ENCODE measurements at regions not wholly inside any gene's neighbourhood (a gene's known extent, or its start where the extent isn't known, plus 50 kb on each side); places are given as distances from the start of the nearest gene placed in this dataset.

- no peak for DNase-seq (ENCODE audit: low read depth)
Observed at GRCh38 chr6:54991761-54992330, 145.3 kb downstream of the FAM83B start.

GRCh38 chr6:54992789-54993188, 146.2 kb downstream of the FAM83B start:
- no peak for DNase-seq (ENCODE audit: low read depth)

DNA sequence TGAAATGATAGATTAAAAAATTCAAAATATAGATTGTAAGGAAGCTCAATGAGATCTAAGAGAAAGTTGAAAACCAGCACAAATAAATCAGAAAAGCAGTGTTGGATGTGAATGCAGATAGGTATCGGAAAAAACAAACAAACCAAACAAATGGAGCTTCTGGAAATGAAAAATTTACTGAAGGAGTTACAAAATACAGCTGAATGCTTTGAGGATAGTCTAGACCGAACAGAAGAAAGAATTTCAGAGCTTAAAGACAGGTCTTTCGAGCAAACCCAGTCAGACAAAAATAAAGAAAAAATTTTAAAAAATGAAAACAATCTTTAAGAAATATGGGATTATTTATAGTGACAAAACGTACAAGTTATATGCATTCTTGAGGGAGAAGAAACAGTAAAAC, 146.7 kb downstream of the FAM83B start:
- no peak for DNase-seq (ENCODE audit: low read depth)

- no peak for DNase-seq (ENCODE audit: low read depth)
Observed at GRCh38 chr6:54993948-54994347, 147.4 kb downstream of the FAM83B start.

DNA sequence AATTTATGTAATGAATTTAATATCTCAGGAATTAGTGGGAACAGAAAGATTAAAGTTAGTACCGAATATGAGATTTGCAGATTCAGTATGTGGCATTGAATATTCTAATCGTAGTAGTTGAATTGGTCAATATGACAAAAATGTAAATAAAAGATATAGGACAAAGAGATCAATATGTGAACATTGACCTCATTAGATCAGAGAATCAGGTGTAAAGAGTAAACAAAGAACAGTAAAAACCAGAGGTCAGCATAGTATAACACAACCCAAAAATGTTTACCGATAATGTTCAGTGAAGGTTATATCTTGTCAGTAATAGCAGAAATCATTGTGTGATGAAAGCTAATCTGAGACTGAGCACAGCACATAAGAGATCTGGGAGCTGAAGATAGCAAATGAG, 152.0 kb downstream of the FAM83B start:
- no peak for DNase-seq (ENCODE audit: low read depth)

GRCh38 chr6:55003719-55004430, 157.3 kb downstream of the FAM83B start:
- DNase-seq (ENCODE audit: low read depth) = no peak

- no peak for DNase-seq (ENCODE audit: low read depth)
Observed at GRCh38 chr6:55009131-55009530, 162.6 kb downstream of the FAM83B start.

GRCh38 chr6:55011034-55011433, 163.3 kb upstream of the HCRTR2 start:
- DNase-seq (ENCODE audit: low read depth) = no peak

DNA sequence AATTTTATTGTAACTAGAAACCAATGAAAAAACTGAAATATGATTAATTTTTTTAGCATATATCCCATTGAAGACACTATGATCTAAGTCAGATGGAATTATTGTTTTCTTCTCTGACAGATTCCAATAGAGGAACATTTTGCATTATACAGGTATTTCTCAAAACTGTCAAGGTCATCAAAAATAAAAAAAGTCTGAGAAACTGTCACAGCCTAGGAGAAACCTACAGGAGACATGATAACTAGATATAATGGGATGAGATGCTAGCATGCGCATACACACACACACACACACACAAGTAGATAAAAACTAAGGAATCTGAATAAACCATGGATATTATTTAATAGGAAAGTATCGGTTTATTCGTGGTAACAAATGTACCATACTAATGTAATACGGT, 161.9 kb upstream of the HCRTR2 start:
- DNase-seq (ENCODE audit: low read depth) = no peak

- DNase-seq (ENCODE audit: low read depth) = no peak
Observed at GRCh38 chr6:55014321-55015088, 159.8 kb upstream of the HCRTR2 start.

DNA sequence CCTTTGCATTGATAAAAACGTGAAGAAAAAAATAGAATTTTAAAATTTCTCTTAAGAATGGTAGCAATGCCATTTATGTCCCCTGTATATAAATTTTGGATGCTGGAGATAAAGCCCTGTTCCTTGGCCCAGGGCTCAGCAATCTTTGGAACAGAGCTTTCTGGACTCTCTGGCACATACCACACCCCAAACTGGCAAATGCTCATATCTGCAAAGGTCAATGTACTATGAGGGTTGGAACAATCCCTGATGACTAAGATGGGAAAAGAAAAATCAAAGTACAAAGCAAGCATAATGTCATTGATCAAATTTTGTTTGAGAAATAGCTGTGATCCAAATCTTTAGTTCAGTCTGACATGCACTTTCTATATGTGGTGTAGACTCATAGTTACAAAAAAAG, 158.1 kb upstream of the HCRTR2 start:
- no peak for DNase-seq (ENCODE audit: low read depth)

DNA sequence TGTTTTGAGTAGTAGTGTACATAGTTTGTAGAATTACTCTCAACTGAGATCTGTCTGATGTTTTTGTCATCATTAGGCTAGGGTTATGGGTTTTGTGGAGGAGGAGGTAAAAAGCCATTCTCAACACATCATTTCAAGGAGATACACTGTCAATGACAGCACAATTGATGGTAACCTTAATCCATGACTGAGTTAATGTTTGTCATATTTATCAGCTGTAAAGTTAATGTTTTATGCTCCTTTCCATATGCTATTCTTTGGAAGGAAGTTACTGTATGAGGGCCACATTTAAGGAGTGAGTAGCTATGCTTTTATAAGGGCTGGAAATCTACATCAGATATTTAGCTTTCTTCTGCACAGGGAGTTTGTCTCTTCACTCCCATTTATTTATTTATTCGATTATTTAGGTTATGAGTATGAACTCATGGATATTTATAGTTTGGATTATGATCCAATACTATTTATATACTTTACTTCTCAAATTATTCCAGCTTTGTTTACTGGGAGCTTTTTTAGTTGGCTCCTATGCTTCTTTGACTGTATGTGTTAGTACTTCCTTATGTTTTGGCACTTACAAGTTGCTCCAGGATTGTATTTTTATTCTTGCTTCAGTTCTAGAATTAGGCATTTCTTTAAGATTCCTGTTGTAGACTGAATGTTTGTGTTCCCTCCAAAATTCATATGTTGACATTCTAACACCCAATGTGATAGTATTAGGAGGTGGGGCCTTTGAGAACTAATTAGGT, 156.6 kb upstream of the HCRTR2 start:
- no peak for DNase-seq (ENCODE audit: low read depth)

DNA sequence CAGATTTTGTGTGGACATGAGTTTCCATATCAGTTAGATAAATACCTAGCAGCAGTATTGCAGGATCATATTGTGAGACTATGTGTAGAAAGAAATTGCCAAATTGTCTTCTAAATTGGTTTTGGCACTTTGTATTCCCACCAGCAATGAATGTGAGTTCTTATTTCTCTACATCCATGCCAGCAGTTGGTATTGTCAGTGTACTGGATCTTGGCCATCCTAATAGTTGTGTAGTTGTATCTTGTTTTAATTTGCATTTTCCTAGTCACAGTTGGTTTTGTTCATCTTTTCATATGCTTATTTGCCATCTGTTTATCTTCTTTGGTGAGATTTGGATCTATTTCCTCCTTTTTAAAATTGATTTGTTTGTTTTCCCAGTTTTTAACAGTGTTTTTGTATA, 154.7 kb upstream of the HCRTR2 start:
- DNase-seq (ENCODE audit: low read depth) = no peak

GRCh38 chr6:55023230-55023629, 151.1 kb upstream of the HCRTR2 start:
- no peak for DNase-seq (ENCODE audit: low read depth)

- no peak for DNase-seq (ENCODE audit: low read depth)
Observed at GRCh38 chr6:55033016-55033546, 141.2 kb upstream of the HCRTR2 start.

DNA sequence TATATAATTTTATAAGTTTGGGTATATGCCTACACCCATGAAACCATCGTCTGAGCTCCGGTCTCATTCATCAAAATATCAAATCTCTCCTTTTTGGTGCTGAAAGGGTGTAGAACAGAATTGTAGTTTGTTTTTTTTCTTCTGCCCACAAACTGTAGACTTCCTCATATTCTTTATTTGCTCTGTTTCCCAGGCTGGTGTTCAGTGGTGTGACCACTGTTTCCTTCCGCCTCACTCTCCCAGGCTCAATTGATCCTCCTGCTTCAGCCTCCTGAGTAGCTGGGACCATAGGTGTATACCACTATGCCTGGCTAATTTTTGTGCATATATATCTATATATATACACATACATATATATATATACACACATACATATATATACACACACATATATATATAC, 139.6 kb upstream of the HCRTR2 start:
- no peak for DNase-seq (ENCODE audit: low read depth)

- no peak for DNase-seq (ENCODE audit: low read depth)
Observed at GRCh38 chr6:55040102-55040848, 134.0 kb upstream of the HCRTR2 start.

- no peak for DNase-seq (ENCODE audit: low read depth)
Observed at GRCh38 chr6:55046869-55047422, 127.4 kb upstream of the HCRTR2 start.

DNA sequence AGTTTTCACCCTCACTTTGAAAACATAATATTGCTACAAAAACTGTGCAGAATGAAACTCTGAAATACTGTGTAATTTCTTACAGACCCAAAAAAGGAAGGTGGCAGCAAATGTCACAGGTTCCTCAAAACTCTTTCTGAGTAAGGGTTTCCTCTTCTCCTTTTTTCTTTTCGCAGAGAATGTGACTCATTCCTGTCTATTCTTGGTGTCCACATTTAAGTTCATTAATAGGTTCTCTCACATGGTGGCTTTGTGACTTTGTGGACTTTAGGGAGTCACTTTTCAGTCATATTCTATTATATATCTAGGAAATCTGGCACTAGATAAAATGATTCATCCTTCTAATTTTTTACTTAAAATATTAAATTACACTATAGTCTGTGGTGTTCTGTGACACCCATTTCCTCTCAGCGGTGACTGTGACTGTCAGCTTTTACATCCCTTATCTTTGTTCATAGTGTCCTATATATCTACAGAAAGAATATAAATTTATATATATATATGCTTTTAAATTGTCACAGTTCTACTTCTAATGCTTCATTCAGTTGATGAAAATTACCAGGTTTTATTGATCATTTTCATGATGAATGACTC, 126.8 kb upstream of the HCRTR2 start:
- DNase-seq (ENCODE audit: low read depth) = no peak

DNA sequence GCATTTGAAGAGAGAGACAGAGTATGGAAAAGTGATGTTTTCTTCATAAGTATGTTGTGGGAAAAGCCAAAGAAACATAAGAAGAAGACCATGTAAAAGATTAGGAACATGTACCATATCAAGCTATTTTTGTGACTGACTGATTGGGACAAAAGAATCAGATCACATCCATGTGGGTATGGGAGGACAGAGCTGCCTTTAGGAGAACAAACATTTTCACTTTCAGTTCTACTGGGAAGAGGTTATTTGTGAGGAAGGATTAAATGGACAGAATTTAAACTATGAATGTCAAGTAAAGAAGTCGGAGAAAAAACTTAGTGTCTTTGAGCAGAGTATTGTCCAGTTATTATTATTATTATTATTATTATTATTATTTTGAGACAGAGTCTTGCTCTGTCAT, 124.4 kb upstream of the HCRTR2 start:
- DNase-seq (ENCODE audit: low read depth) = no peak

DNA sequence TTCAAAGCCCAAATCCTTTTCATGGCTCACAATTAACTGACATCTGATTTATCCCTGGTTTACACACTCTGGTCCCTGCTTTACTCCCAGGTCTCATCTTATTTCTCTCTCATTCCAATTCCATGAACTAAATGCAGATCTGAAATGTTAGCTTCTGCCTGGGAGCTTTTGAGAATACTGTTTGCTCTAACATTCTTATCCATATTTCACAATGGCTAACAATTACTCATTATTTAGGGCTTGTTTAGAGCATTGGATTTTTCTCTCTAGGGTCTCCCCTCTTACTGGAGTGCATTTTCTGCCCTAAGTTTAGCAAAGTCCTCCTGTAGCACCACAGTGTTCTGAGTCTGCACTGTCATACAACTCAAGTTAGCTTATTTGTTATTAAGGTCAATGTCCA, 121.5 kb upstream of the HCRTR2 start:
- no peak for DNase-seq (ENCODE audit: low read depth)

Measured in Daoy (cell line).